AG09319 (cell line): ENCODE measurements at regions not wholly inside any gene's neighbourhood (a gene's known extent, or its start where the extent isn't known, plus 50 kb on each side); places are given as distances from the start of the nearest gene placed in this dataset.

Experiments used
- DNase-seq: peaks from one replicate; pipeline ENCODE4 v3.0.0-alpha.2; 2010; ENCODE audit warnings: low read depth; ENCODE audit errors: extremely low read depth
- CTCF ChIP-seq: IDR thresholded peaks from 2 replicates; pipeline ENCODE4 v1.5.1; 2011; ENCODE audit warnings: low read depth, mild to moderate bottlenecking, inconsistent platforms, low read length, moderate library complexity

GRCh38 chr6:108793516-108794251, 54.5 kb upstream of the ARMC2 start:
- DNase-seq, result no peak
- no peak for TF ChIP-seq CTCF

DNA sequence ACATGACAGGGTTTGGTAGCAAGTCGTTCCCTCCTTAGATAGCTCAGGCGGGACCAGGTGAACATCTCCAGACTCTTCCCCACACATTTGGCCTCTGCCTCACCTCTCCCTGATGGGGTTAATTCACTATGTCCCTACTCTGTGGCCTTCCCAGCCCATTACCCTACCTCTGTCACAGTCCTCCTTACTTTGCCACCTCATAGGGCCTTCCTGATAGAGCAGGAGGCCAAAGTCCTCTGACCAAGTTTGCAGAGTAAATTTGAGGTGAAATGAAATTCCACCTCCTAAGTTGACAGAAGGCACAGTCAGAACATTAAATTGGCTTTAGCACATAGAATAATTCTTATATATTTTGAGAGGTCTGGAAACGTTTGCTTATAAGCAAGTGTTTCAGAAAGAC, 53.1 kb upstream of the ARMC2 start:
- DNase-seq, result no peak

GRCh38 chr6:108795814-108796213, 52.4 kb upstream of the ARMC2 start:
- no peak for TF ChIP-seq CTCF
- no peak for DNase-seq

More for the DNA sequence above, 53.1 kb upstream of the ARMC2 start:
- TF ChIP-seq CTCF, result no peak

DNA sequence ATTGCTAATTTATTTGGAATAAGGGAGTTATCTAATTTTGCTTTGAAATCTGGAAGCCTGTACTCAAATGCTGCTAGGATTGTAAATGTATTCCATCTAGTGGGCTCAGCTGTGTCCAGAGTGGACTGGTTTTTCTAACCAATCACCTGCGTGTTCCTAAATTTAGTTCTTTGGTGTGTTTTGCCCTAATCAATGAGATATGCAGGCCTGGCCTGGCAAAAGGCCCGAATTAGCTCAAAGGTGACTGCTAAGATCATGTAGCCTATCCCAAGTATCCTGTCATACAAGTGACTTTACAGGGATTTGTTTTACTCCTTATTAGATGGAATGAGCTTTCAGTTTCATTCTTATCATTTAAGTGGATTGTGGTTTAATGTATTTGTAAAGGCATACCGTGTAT, 51.3 kb upstream of the ARMC2 start:
- DNase-seq, result no peak
- TF ChIP-seq CTCF, result no peak

DNA sequence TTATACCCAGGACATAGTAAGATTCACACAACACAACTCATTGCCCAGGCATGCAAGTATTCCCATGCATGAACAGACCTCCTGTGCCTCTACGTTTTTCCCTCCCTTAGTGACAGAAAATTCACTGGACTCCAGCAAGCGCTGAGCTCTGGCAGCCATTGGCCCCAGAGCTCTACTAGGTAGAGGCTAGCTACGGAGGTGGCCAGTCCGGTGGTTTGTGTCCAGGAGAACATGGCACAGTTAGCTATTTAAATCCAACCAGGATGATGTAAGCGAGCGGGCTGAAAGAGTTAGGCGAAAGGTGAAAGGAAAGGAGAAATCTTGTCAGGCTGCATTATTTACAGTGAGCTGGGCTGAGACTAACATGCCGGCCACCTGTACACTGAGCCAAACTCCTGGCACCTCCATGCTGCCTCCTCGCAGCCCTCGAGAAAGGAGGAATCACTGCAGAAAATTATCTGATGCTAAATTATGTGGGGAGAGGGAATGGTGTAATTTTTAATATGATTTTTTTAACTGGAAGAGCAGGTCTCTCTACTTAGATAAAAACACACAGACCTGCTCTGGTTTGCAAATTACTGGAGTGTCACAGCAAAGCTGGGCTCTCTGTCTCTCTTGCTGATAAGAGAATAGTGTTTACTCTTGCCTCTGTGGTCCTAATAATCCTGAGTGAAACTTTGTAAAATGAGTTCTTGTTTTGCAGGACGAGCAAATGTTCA, 50.1 kb upstream of the ARMC2 start:
- DNase-seq, result no peak

More for the DNA sequence above, 50.1 kb upstream of the ARMC2 start:
- TF ChIP-seq CTCF, result no peak
